T-helper 2 cell treated with Interferon-gamma antibody and Interleukin-4, amounts not matched to agents 5 μg/mL and 100 μg/mL, for 36 hours (primary cell): ENCODE measurements at regions not wholly inside any gene's neighbourhood (a gene's known extent, or its start where the extent isn't known, plus 50 kb on each side); places are given as distances from the start of the nearest gene placed in this dataset.
"Not testable (repeated sequence)": the region's sequence is repeated elsewhere in the genome, so short reads cannot be mapped to it uniquely, and the experiment has no call there.

Experiments used
- DNase-seq: peaks from one replicate; pipeline ENCODE4 v3.0.0; 2021; ENCODE audit warnings: low spot score
- H3K27ac Mint-ChIP-seq: one replicate; pipeline ENCODE4 v1.8.0; 2021; ENCODE audit warnings: mild to moderate bottlenecking, mixed read lengths
- H3K27me3 Mint-ChIP-seq: one replicate; pipeline ENCODE4 v1.8.0; 2021; ENCODE audit warnings: low read depth, mixed read lengths
- H3K36me3 Mint-ChIP-seq: one replicate; pipeline ENCODE4 v1.8.0; 2021; ENCODE audit warnings: low read depth, mixed read lengths
- H3K4me1 Mint-ChIP-seq: one replicate; pipeline ENCODE4 v1.8.0; 2021; ENCODE audit warnings: low read depth, mixed read lengths
- H3K4me3 Mint-ChIP-seq: one replicate; pipeline ENCODE4 v1.8.0; 2022; ENCODE audit warnings: mild to moderate bottlenecking, moderate library complexity, mixed read lengths
- H3K9me3 Mint-ChIP-seq: one replicate; pipeline ENCODE4 v1.8.0; 2021; ENCODE audit warnings: mixed read lengths

DNA sequence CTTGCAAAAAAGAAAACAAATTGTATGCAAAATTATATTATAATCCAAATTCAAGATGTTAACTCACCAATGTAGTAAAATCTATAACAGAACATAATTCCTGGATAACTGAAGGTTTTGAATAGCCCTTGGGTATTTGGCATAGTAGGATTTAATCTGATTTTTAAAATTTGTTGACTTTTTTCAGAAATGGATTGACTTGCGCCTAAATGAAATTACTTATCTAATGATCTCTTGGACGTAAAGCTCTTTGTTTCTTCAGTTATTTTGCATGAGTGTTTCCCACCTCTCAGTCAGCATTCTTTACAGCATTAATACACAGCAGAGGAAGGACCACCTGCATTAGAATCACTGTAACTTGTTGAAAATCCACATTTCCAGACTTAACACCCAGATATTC is 169.6 kb downstream of the SEPTIN7 start:
- Mint-ChIP-seq H3K27ac (no peak overlapping the region), H3K27me3 (peaks cover 48% of the 10 kb centered on the region), H3K36me3 (no peaks in the 10 kb centered on the region)

GRCh38 chr7:35971133-35971891 is 170.5 kb downstream of the SEPTIN7 start:
- Mint-ChIP-seq H3K4me3 (peak overlapping the region; percentile 34), H3K9me3 (no peaks in the 10 kb centered on the region), H3K4me1 (peaks cover 3% of the 10 kb centered on the region), H3K36me3 (no peaks in the 10 kb centered on the region), H3K27me3 (peaks cover 56% of the 10 kb centered on the region), H3K27ac (no peak overlapping the region)
- DNase-seq, result no peak

More for the DNA sequence above, 169.6 kb downstream of the SEPTIN7 start:
- no peak for DNase-seq
- H3K9me3 Mint-ChIP-seq, result no peaks in the 10 kb centered on the region
- H3K4me3 Mint-ChIP-seq, result no peak overlapping the region
- peaks cover 3% of the 10 kb centered on the region for H3K4me1 Mint-ChIP-seq

DNA sequence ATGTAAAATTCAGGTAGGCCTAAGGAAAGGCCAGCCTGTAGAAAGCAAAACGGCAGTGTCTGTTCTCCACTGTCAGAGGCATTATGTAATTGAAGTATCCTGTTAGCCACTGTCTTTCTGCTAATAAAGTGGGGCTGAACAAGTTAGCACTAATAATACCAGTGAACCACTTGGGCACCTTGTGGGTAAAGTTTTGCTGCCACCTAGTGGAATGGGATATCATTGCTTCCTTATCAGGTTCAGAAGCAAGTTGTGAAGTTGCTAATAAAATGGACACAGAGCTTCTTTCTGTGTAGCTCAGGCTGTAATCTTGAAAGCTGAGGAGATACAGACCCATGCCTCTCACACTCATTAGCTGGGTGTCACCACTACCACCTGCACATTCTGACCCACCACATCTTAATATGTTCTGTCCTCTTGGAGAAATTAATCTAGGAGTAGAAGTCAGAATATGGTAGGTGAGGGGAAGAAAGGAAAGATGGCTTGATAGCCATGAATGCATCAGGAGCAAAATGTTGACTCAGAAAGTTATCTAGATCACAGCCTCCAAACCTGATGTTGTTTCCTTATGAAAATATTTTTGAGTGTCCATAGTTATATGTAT is 175.1 kb downstream of the SEPTIN7 start:
- peak; percentile 35 for DNase-seq
- Mint-ChIP-seq H3K4me3 (no peak overlapping the region), H3K27ac (no peak overlapping the region), H3K4me1 (peaks cover 3% of the 10 kb centered on the region), H3K27me3 (peaks cover 48% of the 10 kb centered on the region), H3K36me3 (no peaks in the 10 kb centered on the region), H3K9me3 (no peaks in the 10 kb centered on the region)

GRCh38 chr7:35978816-35979640 is 174.0 kb upstream of the EEPD1 start:
- H3K4me3 Mint-ChIP-seq, H3K27ac Mint-ChIP-seq, H3K4me1 Mint-ChIP-seq, DNase-seq, H3K36me3 Mint-ChIP-seq, H3K9me3 Mint-ChIP-seq: not testable (repeated sequence)
- peaks cover 23% of the 10 kb centered on the region for H3K27me3 Mint-ChIP-seq

GRCh38 chr7:35982600-35982999 is 170.5 kb upstream of the EEPD1 start:
- DNase-seq, result no peak
- Mint-ChIP-seq H3K27me3 (peaks cover 7% of the 10 kb centered on the region), H3K4me1 (no peaks in the 10 kb centered on the region), H3K36me3 (no peaks in the 10 kb centered on the region), H3K9me3 (no peaks in the 10 kb centered on the region), H3K4me3 (no peak overlapping the region), H3K27ac (no peak overlapping the region)

GRCh38 chr7:35983626-35984025 is 169.4 kb upstream of the EEPD1 start:
- Mint-ChIP-seq H3K4me1 (no peaks in the 10 kb centered on the region), H3K9me3 (no peaks in the 10 kb centered on the region), H3K27ac (no peak overlapping the region), H3K4me3 (no peak overlapping the region), H3K36me3 (no peaks in the 10 kb centered on the region), H3K27me3 (peaks cover 3% of the 10 kb centered on the region)
- no peak for DNase-seq

- Mint-ChIP-seq H3K27ac (no peak overlapping the region), H3K4me3 (no peak overlapping the region), H3K9me3 (no peaks in the 10 kb centered on the region), H3K27me3 (no peaks in the 10 kb centered on the region), H3K4me1 (no peaks in the 10 kb centered on the region), H3K36me3 (no peaks in the 10 kb centered on the region)
- peak; percentile 46 for DNase-seq
Measured at GRCh38 chr7:35985126-35985754, 167.8 kb upstream of the EEPD1 start.

GRCh38 chr7:35987016-35987415 is 166.0 kb upstream of the EEPD1 start:
- Mint-ChIP-seq H3K36me3 (no peaks in the 10 kb centered on the region), H3K27me3 (no peaks in the 10 kb centered on the region), H3K4me1 (no peaks in the 10 kb centered on the region), H3K9me3 (no peaks in the 10 kb centered on the region), H3K4me3 (no peak overlapping the region), H3K27ac (no peak overlapping the region)
- no peak for DNase-seq

GRCh38 chr7:35988105-35988504 is 164.9 kb upstream of the EEPD1 start:
- Mint-ChIP-seq H3K36me3 (no peaks in the 10 kb centered on the region), H3K4me3 (no peak overlapping the region), H3K27ac (no peak overlapping the region), H3K27me3 (no peaks in the 10 kb centered on the region), H3K4me1 (no peaks in the 10 kb centered on the region), H3K9me3 (no peaks in the 10 kb centered on the region)
- no peak for DNase-seq

DNA sequence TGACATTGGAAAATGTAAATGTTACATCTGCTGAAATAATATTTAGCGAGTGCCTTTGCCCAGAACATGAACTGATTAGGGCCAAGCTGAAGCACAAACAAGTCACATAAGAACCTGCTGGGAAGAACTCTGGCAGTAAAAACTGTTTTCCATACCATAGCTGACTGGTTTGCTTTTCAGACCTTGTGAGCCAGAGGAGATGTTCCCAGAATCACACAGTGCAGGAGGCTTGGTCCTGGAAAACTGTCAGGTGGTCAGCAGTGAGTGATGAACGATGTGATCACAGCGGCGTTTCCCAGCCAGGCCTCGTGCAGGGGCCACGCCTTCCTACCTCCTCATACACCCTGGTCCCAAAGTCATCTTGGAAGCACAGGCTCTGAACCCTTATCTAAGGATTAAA is 164.2 kb upstream of the EEPD1 start:
- H3K36me3 Mint-ChIP-seq, result no peaks in the 10 kb centered on the region
- H3K27ac Mint-ChIP-seq, result no peak overlapping the region
- no peaks in the 10 kb centered on the region for H3K27me3 Mint-ChIP-seq
- H3K4me1 Mint-ChIP-seq, result no peaks in the 10 kb centered on the region
- no peak overlapping the region for H3K4me3 Mint-ChIP-seq
- H3K9me3 Mint-ChIP-seq, result no peaks in the 10 kb centered on the region
- no peak for DNase-seq

- DNase-seq, result peak; percentile 48
- Mint-ChIP-seq H3K4me3 (no peak overlapping the region), H3K36me3 (no peaks in the 10 kb centered on the region), H3K9me3 (no peaks in the 10 kb centered on the region), H3K27me3 (no peaks in the 10 kb centered on the region), H3K27ac (no peak overlapping the region), H3K4me1 (no peaks in the 10 kb centered on the region)
Measured at GRCh38 chr7:35991511-35992232, 161.4 kb upstream of the EEPD1 start.

DNA sequence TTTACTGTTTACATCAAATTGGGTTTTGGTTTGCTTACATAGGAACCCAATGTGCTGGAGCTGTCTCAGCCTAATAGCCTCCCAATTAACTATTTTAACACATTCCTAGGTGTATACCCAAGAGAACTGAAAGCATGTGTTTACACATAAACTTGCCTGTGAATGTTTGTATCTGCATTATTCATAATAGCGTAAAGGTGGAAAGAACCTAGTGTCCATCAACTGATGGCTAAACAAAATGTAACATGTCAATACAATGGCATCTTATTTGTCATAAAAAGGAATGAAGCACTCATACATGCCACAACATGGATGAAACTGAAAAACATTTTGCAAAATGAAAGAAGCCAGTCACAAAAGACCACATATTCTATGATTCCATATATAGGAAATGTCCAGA is 160.6 kb upstream of the EEPD1 start:
- no peak for DNase-seq
- H3K27me3 Mint-ChIP-seq, result no peaks in the 10 kb centered on the region
- no peaks in the 10 kb centered on the region for H3K9me3 Mint-ChIP-seq
- H3K27ac Mint-ChIP-seq, result no peak overlapping the region
- H3K36me3 Mint-ChIP-seq, result no peaks in the 10 kb centered on the region
- no peaks in the 10 kb centered on the region for H3K4me1 Mint-ChIP-seq
- H3K4me3 Mint-ChIP-seq, result no peak overlapping the region

GRCh38 chr7:35993113-35993512 is 159.9 kb upstream of the EEPD1 start:
- Mint-ChIP-seq H3K9me3 (no peaks in the 10 kb centered on the region), H3K4me1 (no peaks in the 10 kb centered on the region), H3K4me3 (no peak overlapping the region), H3K27ac (no peak overlapping the region), H3K36me3 (no peaks in the 10 kb centered on the region), H3K27me3 (no peaks in the 10 kb centered on the region)
- no peak for DNase-seq
